Trophoblast cell (in vitro differentiated cells and primary cell): ENCODE measurements at regions not wholly inside any gene's neighbourhood (a gene's known extent, or its start where the extent isn't known, plus 50 kb on each side); places are given as distances from the start of the nearest gene placed in this dataset.

ENCODE experiments used
- DNase-seq, 2 donors: peaks; one replicate each; pipeline ENCODE4 v3.0.0-alpha.2; 2016
- H2AFZ ChIP-seq: 2 replicates; pipeline ENCODE4 v1.6.1; 2013; ENCODE audit warnings: low read length, moderate library complexity, mild to moderate bottlenecking; ENCODE audit not compliant: insufficient read depth, poor library complexity
- H2AK5ac ChIP-seq: 2 replicates; pipeline ENCODE4 v1.6.1; 2013; ENCODE audit warnings: mild to moderate bottlenecking, low read length
- H2BK120ac ChIP-seq: 2 replicates; pipeline ENCODE4 v1.6.1; 2013; ENCODE audit warnings: low read length, mild to moderate bottlenecking, moderate library complexity; ENCODE audit not compliant: insufficient read depth, poor library complexity
- H2BK12ac ChIP-seq: 2 replicates; pipeline ENCODE4 v1.6.1; 2013; ENCODE audit warnings: mild to moderate bottlenecking, low read length, moderate library complexity
- H2BK5ac ChIP-seq: 2 replicates; pipeline ENCODE4 v1.6.1; 2013; ENCODE audit warnings: low read length, low read depth, moderate library complexity, mild to moderate bottlenecking; ENCODE audit not compliant: poor library complexity
- H3K14ac ChIP-seq: 2 replicates; pipeline ENCODE4 v1.6.1; 2013; ENCODE audit warnings: mild to moderate bottlenecking, low read length
- H3K18ac ChIP-seq: 2 replicates; pipeline ENCODE4 v1.6.1; 2013; ENCODE audit warnings: mild to moderate bottlenecking, low read length
- H3K23ac ChIP-seq: 2 replicates; pipeline ENCODE4 v1.6.1; 2013; ENCODE audit warnings: low read length
- H3K27ac ChIP-seq: 2 replicates; pipeline ENCODE4 v1.5.1; 2013; ENCODE audit warnings: low read depth, mild to moderate bottlenecking, inconsistent platforms, low read length, moderate library complexity
- H3K27me3 ChIP-seq: 2 replicates; pipeline ENCODE4 v1.6.1; 2013; ENCODE audit warnings: inconsistent platforms, mild to moderate bottlenecking, low read length, moderate library complexity; ENCODE audit not compliant: insufficient read depth
- H3K36me3 ChIP-seq, 2 experiments: 1 replicate in 1 of 2; 2 replicates in 1 of 2; pipeline ENCODE4 v1.6.1; 2013; ENCODE audit warnings: low read length in 2 of 2, mild to moderate bottlenecking in 2 of 2, moderate library complexity in 1 of 2; ENCODE audit not compliant: insufficient read depth in 2 of 2, control insufficient read depth in 1 of 2
- H3K4ac ChIP-seq: 2 replicates; pipeline ENCODE4 v1.6.1; 2013; ENCODE audit warnings: low read depth, mild to moderate bottlenecking, low read length, moderate library complexity
- H3K4me1 ChIP-seq, 2 experiments: 1 replicate in 1 of 2; 2 replicates in 1 of 2; pipeline ENCODE4 v1.6.1; 2013; ENCODE audit warnings: low read length in 2 of 2, mild to moderate bottlenecking in 2 of 2, moderate library complexity in 1 of 2; ENCODE audit not compliant: insufficient read depth in 2 of 2, control insufficient read depth in 1 of 2
- H3K4me2 ChIP-seq: 2 replicates; pipeline ENCODE4 v1.6.1; 2013; ENCODE audit warnings: inconsistent platforms, mild to moderate bottlenecking, low read length, moderate library complexity
- H3K4me3 ChIP-seq: 2 replicates; pipeline ENCODE4 v1.5.1; 2013; ENCODE audit warnings: mild to moderate bottlenecking, low read depth, low read length, inconsistent platforms
- H3K79me1 ChIP-seq: one replicate; pipeline ENCODE4 v1.6.1; 2013; ENCODE audit warnings: low read length
- H3K79me2 ChIP-seq: 2 replicates; pipeline ENCODE4 v1.6.1; 2013; ENCODE audit warnings: low read length, mild to moderate bottlenecking; ENCODE audit not compliant: control insufficient read depth, insufficient read depth, poor library complexity
- H3K9ac ChIP-seq: 2 replicates; pipeline ENCODE4 v1.6.1; 2013; ENCODE audit warnings: mild to moderate bottlenecking, low read length
- H3K9me3 ChIP-seq: 2 replicates; pipeline ENCODE4 v1.6.1; 2013; ENCODE audit warnings: low read depth, mild to moderate bottlenecking, control low read depth, inconsistent platforms, low read length; ENCODE audit not compliant: insufficient read depth
- H4K12ac ChIP-seq: 2 replicates; pipeline ENCODE4 v1.6.1; 2013; ENCODE audit warnings: low read depth, mild to moderate bottlenecking, low read length, moderate library complexity
- H4K8ac ChIP-seq: 2 replicates; pipeline ENCODE4 v1.6.1; 2013; ENCODE audit warnings: low read depth, mild to moderate bottlenecking, low read length, moderate library complexity
- H4K91ac ChIP-seq: one replicate; pipeline ENCODE4 v1.6.1; 2013; ENCODE audit warnings: low read depth, mild to moderate bottlenecking, low read length, moderate library complexity
- WGBS: extraction: QIAGEN DNeasy Blood & Tissue Kit; methylation state at CpG from one replicate; pipeline ENCODE4 v1.1.7; 2013; ENCODE audit warnings: missing lambda C conversion rate; ENCODE audit not compliant: insufficient read length, insufficient coverage; ENCODE audit errors: extremely low coverage; 5-methylcytosine and 5-hydroxymethylcytosine counted together

- Histone ChIP-seq H2BK12ac (no peak overlapping the region), H3K27me3 (no peaks in the 10 kb centered on the region), H3K4me1 (no peaks in the 10 kb centered on the region), H3K4ac (no peak overlapping the region), H3K14ac (no peak overlapping the region), H3K79me2 (no peaks in the 10 kb centered on the region), H3K9me3 (no peaks in the 10 kb centered on the region), H3K36me3 (no peaks in the 10 kb centered on the region), H2BK120ac (no peak overlapping the region), H4K91ac (no peak overlapping the region), H2AK5ac (no peak overlapping the region), H3K4me2 (no peak overlapping the region), H3K9ac (no peak overlapping the region), H3K18ac (no peak overlapping the region), H2BK5ac (no peak overlapping the region), H4K12ac (no peak overlapping the region), H3K27ac (no peak overlapping the region), H4K8ac (no peak overlapping the region), H3K23ac (no peak overlapping the region), H2AFZ (no peak overlapping the region), H3K4me3 (no peak overlapping the region), H3K79me1 (no peaks in the 10 kb centered on the region)
- no CpG with 5 or more reads among the region's 3 CpGs for WGBS
- no peak for DNase-seq
Observed at GRCh38 chr16:86156155-86156554, 257.2 kb downstream of the IRF8 start.

GRCh38 chr16:86157616-86158247 lies 258.8 kb downstream of the IRF8 start:
- DNase-seq, result no peak
- Histone ChIP-seq H3K9me3 (no peaks in the 10 kb centered on the region), H3K14ac (no peak overlapping the region), H3K23ac (no peak overlapping the region), H3K4ac (no peak overlapping the region), H4K8ac (no peak overlapping the region), H2BK5ac (no peak overlapping the region), H2BK12ac (no peak overlapping the region), H3K27me3 (no peaks in the 10 kb centered on the region), H3K4me3 (no peak overlapping the region), H3K18ac (no peak overlapping the region), H2BK120ac (no peak overlapping the region), H3K9ac (no peak overlapping the region), H4K91ac (no peak overlapping the region), H3K79me2 (no peaks in the 10 kb centered on the region), H2AFZ (no peak overlapping the region), H2AK5ac (no peak overlapping the region), H3K4me2 (no peak overlapping the region), H4K12ac (no peak overlapping the region), H3K27ac (no peak overlapping the region), H3K79me1 (no peaks in the 10 kb centered on the region), H3K4me1 (no peaks in the 10 kb centered on the region), H3K36me3 (no peaks in the 10 kb centered on the region)
- WGBS, result no CpG with 5 or more reads among the region's 6 CpGs

- H3K79me1 ChIP-seq, result no peaks in the 10 kb centered on the region
- no peak overlapping the region for H4K8ac ChIP-seq
- H3K4ac ChIP-seq, result no peak overlapping the region
- H3K79me2 ChIP-seq, result no peaks in the 10 kb centered on the region
- no peaks in the 10 kb centered on the region for H3K9me3 ChIP-seq
- no peak overlapping the region for H4K12ac ChIP-seq
- H2AK5ac ChIP-seq, result no peak overlapping the region
- H2BK120ac ChIP-seq, result no peak overlapping the region
- no peaks in the 10 kb centered on the region for H3K27me3 ChIP-seq
- no peak for DNase-seq
- H2BK12ac ChIP-seq, result no peak overlapping the region
- no peak overlapping the region for H3K4me3 ChIP-seq
- H4K91ac ChIP-seq, result no peak overlapping the region
- H3K27ac ChIP-seq, result no peak overlapping the region
- H3K18ac ChIP-seq, result no peak overlapping the region
- WGBS, result no CpG with 5 or more reads among the region's 10 CpGs
- H2BK5ac ChIP-seq, result no peak overlapping the region
- H3K23ac ChIP-seq, result no peak overlapping the region
- H2AFZ ChIP-seq, result no peak overlapping the region
- no peak overlapping the region for H3K14ac ChIP-seq
- H3K4me1 ChIP-seq, result no peaks in the 10 kb centered on the region
- no peak overlapping the region for H3K9ac ChIP-seq
- H3K36me3 ChIP-seq, result no peaks in the 10 kb centered on the region
- no peak overlapping the region for H3K4me2 ChIP-seq
Observed at GRCh38 chr16:86158688-86159360, 259.9 kb downstream of the IRF8 start.

- Histone ChIP-seq H3K9ac (no peak overlapping the region), H4K91ac (no peak overlapping the region), H2AFZ (no peak overlapping the region), H4K8ac (no peak overlapping the region), H3K18ac (no peak overlapping the region), H3K14ac (no peak overlapping the region), H2BK5ac (no peak overlapping the region), H3K9me3 (no peaks in the 10 kb centered on the region), H3K4me3 (no peak overlapping the region), H3K4me2 (no peak overlapping the region), H4K12ac (no peak overlapping the region), H2BK120ac (no peak overlapping the region), H3K79me1 (no peaks in the 10 kb centered on the region), H3K79me2 (no peaks in the 10 kb centered on the region), H3K36me3 (no peaks in the 10 kb centered on the region), H3K27me3 (no peaks in the 10 kb centered on the region), H3K23ac (no peak overlapping the region), H3K4me1 (no peaks in the 10 kb centered on the region), H2AK5ac (no peak overlapping the region), H3K4ac (no peak overlapping the region), H3K27ac (no peak overlapping the region), H2BK12ac (no peak overlapping the region)
- DNase-seq, result no peak
- no CpG with 5 or more reads among the region's 2 CpGs for WGBS
Observed at GRCh38 chr16:86165479-86165878, 266.5 kb downstream of the IRF8 start.
